ENCODE measurements at regions not wholly inside any gene's neighbourhood (a gene's known extent, or its start where the extent isn't known, plus 50 kb on each side); places are given as distances from the start of the nearest gene placed in this dataset.

DNA sequence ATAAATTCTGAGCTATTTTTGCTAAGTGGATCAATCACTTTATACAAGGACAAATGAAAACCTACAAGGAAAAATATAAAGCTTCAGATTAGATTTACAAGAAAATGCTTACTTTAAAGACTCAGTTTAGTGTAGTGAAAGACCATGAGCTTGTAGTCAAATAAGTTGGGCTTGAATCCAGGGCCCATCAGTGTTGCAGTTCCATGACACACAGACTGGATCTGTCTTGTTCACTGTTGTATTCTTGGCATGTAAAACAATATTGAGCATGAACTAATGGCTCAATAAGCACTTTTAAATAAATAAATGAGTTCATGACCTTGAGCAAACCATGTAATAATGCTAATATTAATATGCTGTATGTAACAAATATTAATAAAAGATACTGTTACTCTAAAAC is 164.6 kb upstream of the KCND2 start:
- TF ChIP-seq, protein P1, sequence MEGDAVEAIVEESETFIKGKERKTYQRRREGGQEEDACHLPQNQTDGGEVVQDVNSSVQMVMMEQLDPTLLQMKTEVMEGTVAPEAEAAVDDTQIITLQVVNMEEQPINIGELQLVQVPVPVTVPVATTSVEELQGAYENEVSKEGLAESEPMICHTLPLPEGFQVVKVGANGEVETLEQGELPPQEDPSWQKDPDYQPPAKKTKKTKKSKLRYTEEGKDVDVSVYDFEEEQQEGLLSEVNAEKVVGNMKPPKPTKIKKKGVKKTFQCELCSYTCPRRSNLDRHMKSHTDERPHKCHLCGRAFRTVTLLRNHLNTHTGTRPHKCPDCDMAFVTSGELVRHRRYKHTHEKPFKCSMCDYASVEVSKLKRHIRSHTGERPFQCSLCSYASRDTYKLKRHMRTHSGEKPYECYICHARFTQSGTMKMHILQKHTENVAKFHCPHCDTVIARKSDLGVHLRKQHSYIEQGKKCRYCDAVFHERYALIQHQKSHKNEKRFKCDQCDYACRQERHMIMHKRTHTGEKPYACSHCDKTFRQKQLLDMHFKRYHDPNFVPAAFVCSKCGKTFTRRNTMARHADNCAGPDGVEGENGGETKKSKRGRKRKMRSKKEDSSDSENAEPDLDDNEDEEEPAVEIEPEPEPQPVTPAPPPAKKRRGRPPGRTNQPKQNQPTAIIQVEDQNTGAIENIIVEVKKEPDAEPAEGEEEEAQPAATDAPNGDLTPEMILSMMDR (IDR thresholded peaks at IDR 0.05; ENCODE audit: insufficient read depth, low read length): no peak
- TF ChIP-seq, protein P2, sequence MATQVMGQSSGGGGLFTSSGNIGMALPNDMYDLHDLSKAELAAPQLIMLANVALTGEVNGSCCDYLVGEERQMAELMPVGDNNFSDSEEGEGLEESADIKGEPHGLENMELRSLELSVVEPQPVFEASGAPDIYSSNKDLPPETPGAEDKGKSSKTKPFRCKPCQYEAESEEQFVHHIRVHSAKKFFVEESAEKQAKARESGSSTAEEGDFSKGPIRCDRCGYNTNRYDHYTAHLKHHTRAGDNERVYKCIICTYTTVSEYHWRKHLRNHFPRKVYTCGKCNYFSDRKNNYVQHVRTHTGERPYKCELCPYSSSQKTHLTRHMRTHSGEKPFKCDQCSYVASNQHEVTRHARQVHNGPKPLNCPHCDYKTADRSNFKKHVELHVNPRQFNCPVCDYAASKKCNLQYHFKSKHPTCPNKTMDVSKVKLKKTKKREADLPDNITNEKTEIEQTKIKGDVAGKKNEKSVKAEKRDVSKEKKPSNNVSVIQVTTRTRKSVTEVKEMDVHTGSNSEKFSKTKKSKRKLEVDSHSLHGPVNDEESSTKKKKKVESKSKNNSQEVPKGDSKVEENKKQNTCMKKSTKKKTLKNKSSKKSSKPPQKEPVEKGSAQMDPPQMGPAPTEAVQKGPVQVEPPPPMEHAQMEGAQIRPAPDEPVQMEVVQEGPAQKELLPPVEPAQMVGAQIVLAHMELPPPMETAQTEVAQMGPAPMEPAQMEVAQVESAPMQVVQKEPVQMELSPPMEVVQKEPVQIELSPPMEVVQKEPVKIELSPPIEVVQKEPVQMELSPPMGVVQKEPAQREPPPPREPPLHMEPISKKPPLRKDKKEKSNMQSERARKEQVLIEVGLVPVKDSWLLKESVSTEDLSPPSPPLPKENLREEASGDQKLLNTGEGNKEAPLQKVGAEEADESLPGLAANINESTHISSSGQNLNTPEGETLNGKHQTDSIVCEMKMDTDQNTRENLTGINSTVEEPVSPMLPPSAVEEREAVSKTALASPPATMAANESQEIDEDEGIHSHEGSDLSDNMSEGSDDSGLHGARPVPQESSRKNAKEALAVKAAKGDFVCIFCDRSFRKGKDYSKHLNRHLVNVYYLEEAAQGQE (IDR thresholded peaks at IDR 0.05; ENCODE audit: insufficient replicate concordance, low read depth): no peak
